ENCODE measurements at regions not wholly inside any gene's neighbourhood (a gene's known extent, or its start where the extent isn't known, plus 50 kb on each side); places are given as distances from the start of the nearest gene placed in this dataset.

DNA sequence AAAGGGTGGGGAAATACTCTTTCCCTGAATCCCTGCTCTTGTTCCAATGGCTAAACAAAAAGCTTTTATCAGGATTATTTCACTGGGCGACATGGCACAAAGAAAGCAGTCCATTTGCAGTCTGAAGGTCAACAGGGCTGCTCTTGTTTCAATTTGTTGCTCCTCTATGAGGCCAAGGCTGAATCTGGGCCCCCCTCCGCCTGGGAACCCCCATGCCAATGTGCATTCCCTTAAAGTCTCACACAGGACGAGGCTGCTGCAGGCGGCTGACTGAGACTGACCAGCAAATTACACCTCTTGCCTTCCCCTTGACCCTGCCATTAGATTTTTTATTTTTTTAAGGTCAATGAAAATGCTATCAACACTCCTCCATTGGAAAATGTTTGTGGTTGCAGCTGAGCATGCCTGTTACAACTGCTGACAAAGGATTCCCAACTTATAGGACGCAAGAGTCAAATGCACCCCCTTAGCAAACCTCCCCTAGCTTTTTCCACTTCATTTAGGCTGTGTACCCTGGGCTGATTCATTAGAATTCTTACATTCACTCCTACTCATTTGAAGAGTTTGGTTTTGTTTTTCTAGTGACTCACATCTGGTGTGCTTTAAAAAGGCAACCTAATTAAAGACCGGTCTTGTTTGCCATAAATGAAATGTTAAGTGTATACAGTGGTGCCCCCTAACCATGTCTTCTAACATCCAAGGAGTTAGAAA is 60.8 kb upstream of the ARHGEF3 start:
- Histone ChIP-seq H3K4me1 (ENCODE audit: control insufficient read depth, insufficient read depth, low read length) (no peaks in the 10 kb centered on the region), H3K4me3 (ENCODE audit: low read length) (no peak overlapping the region), H3K9me3 (ENCODE audit: control insufficient read depth, low read length) (no peaks in the 10 kb centered on the region), H3K27ac (ENCODE audit: low read length) (no peak overlapping the region), H3K27me3 (ENCODE audit: control insufficient read depth, insufficient read depth) (no peaks in the 10 kb centered on the region)
- DNase-seq, result no peak
- intact Hi-C loops (cut with DNase I), result no loop called here
- ATAC-seq, result peak; percentile 19 to 64
- 79% methylated on average over 6 of the region's 6 CpGs for WGBS

GRCh38 chr3:56861511-56861910 is 59.8 kb upstream of the ARHGEF3 start:
- no peak overlapping the region for H3K27ac ChIP-seq (ENCODE audit: low read length)
- DNase-seq (no peak), ATAC-seq (no peak)
- intact Hi-C loops (cut with DNase I), result no loop called here
- no peaks in the 10 kb centered on the region for H3K9me3 ChIP-seq (ENCODE audit: control insufficient read depth, low read length)
- H3K4me1 ChIP-seq (ENCODE audit: control insufficient read depth, insufficient read depth, low read length), result no peaks in the 10 kb centered on the region
- H3K27me3 ChIP-seq (ENCODE audit: control insufficient read depth, insufficient read depth), result no peaks in the 10 kb centered on the region
- WGBS, result 92% methylated on average over 3 of the region's 3 CpGs
- H3K4me3 ChIP-seq (ENCODE audit: low read length), result no peak overlapping the region

GRCh38 chr3:56860939-56861338 is 59.2 kb upstream of the ARHGEF3 start:
- Histone ChIP-seq H3K9me3 (ENCODE audit: control insufficient read depth, low read length) (no peaks in the 10 kb centered on the region), H3K27me3 (ENCODE audit: control insufficient read depth, insufficient read depth) (no peaks in the 10 kb centered on the region), H3K4me1 (ENCODE audit: control insufficient read depth, insufficient read depth, low read length) (no peaks in the 10 kb centered on the region), H3K27ac (ENCODE audit: low read length) (no peak overlapping the region), H3K4me3 (ENCODE audit: low read length) (no peak overlapping the region)
- intact Hi-C loops (cut with DNase I), result no loop called here
- WGBS, result 73% methylated on average over 3 of the region's 3 CpGs
- ATAC-seq (no peak), DNase-seq (no peak)

GRCh38 chr3:56860351-56860750 is 58.6 kb upstream of the ARHGEF3 start:
- H3K4me1 ChIP-seq (ENCODE audit: control insufficient read depth, insufficient read depth, low read length), result no peaks in the 10 kb centered on the region
- H3K4me3 ChIP-seq (ENCODE audit: low read length), result no peak overlapping the region
- H3K27me3 ChIP-seq (ENCODE audit: control insufficient read depth, insufficient read depth), result no peaks in the 10 kb centered on the region
- no peak for ATAC-seq
- intact Hi-C loops (cut with DNase I), result no loop called here
- no peaks in the 10 kb centered on the region for H3K9me3 ChIP-seq (ENCODE audit: control insufficient read depth, low read length)
- H3K27ac ChIP-seq (ENCODE audit: low read length), result no peak overlapping the region
- no peak for DNase-seq

- DNase-seq, result no peak
- intact Hi-C loops (cut with DNase I), result no loop called here
These were observed 56.6 kb upstream of the ARHGEF3 start for GRCh38 chr3:56858331-56858730.

DNA sequence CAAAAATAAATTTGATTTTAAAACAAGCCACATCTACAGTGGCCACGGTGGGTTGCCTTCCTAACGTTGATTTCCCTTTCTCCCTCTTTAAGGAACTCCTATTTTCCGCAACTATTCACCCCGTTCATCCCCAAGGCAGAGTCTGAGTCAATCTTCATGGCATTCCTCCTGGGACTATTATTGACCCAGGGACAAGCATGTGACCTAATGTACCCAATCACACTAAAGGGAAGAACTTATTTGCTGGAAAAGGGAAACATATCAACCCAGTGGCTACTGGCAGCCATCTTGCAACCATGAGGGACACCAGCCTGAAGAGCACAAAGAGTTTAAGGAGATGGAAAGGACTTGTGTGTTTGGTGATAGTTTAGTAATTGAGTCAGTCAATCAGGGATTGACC is 55.4 kb upstream of the ARHGEF3 start:
- WGBS, result 73% methylated on average over 4 of the region's 4 CpGs
- Histone ChIP-seq H3K4me1 (ENCODE audit: control insufficient read depth, insufficient read depth, low read length) (no peaks in the 10 kb centered on the region), H3K27me3 (ENCODE audit: control insufficient read depth, insufficient read depth) (no peaks in the 10 kb centered on the region), H3K27ac (ENCODE audit: low read length) (no peak overlapping the region), H3K9me3 (ENCODE audit: control insufficient read depth, low read length) (no peaks in the 10 kb centered on the region), H3K4me3 (ENCODE audit: low read length) (no peak overlapping the region)
- DNase-seq (no peak), ATAC-seq (no peak)
- intact Hi-C loops (cut with DNase I), result no loop called here

More at GRCh38 chr3:56858331-56858730, 56.6 kb upstream of the ARHGEF3 start:
- H3K9me3 ChIP-seq (ENCODE audit: control insufficient read depth, low read length), result no peaks in the 10 kb centered on the region
- WGBS, result 66% methylated on average over 1 of the region's 1 CpG
- ATAC-seq, result no peak
- H3K4me3 ChIP-seq (ENCODE audit: low read length), result no peak overlapping the region
- H3K4me1 ChIP-seq (ENCODE audit: control insufficient read depth, insufficient read depth, low read length), result no peaks in the 10 kb centered on the region
- no peaks in the 10 kb centered on the region for H3K27me3 ChIP-seq (ENCODE audit: control insufficient read depth, insufficient read depth)
- H3K27ac ChIP-seq (ENCODE audit: low read length), result no peak overlapping the region

GRCh38 chr3:56856752-56857151 is 55.0 kb upstream of the ARHGEF3 start:
- ATAC-seq, result no peak
- intact Hi-C loops (cut with DNase I), result no loop called here
- Histone ChIP-seq H3K27ac (ENCODE audit: low read length) (no peak overlapping the region), H3K9me3 (ENCODE audit: control insufficient read depth, low read length) (no peaks in the 10 kb centered on the region), H3K4me3 (ENCODE audit: low read length) (no peak overlapping the region), H3K4me1 (ENCODE audit: control insufficient read depth, insufficient read depth, low read length) (no peaks in the 10 kb centered on the region), H3K27me3 (ENCODE audit: control insufficient read depth, insufficient read depth) (no peaks in the 10 kb centered on the region)
- no peak for DNase-seq

DNA sequence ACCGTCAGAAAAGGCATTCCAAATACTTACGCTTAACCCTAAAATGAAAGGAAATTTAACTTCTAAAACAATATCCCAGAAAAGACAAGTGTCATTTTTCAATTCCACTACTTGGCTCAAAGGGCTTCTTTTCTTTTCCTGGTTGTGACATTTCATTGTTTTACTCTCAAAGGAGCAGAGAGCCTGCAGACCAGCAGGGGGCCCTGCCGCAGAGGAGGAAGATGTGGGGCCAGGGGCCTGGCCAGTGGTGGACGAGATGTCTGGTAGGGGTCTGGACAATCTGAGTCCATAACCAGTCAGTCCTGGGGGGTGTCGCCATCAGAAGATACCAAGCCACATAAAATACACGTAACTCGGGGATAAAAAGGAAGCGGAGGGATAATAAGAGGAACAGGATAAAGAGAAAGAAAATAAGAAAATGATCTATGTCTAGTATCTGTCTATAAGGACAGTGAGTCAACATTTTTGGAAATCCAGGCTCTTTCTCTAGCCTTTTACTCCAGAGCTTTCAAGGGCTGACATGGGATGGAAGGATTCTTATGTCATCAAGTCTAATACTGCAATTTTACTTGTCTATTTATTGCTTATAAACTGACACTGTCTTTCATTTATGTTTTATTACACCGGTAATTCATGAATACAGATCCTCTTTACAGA is 54.2 kb upstream of the ARHGEF3 start:
- no peak overlapping the region for H3K27ac ChIP-seq (ENCODE audit: low read length)
- intact Hi-C loops (cut with DNase I), result no loop called here
- ATAC-seq (peak; percentile 42 to 48), DNase-seq (peak; percentile 28 to 77 (median 72))
- H3K4me3 ChIP-seq (ENCODE audit: low read length), result no peak overlapping the region
- 62% methylated on average over 9 of the region's 9 CpGs for WGBS
- H3K27me3 ChIP-seq (ENCODE audit: control insufficient read depth, insufficient read depth), result no peaks in the 10 kb centered on the region
- H3K9me3 ChIP-seq (ENCODE audit: control insufficient read depth, low read length), result no peaks in the 10 kb centered on the region
- H3K4me1 ChIP-seq (ENCODE audit: control insufficient read depth, insufficient read depth, low read length), result no peaks in the 10 kb centered on the region

DNA sequence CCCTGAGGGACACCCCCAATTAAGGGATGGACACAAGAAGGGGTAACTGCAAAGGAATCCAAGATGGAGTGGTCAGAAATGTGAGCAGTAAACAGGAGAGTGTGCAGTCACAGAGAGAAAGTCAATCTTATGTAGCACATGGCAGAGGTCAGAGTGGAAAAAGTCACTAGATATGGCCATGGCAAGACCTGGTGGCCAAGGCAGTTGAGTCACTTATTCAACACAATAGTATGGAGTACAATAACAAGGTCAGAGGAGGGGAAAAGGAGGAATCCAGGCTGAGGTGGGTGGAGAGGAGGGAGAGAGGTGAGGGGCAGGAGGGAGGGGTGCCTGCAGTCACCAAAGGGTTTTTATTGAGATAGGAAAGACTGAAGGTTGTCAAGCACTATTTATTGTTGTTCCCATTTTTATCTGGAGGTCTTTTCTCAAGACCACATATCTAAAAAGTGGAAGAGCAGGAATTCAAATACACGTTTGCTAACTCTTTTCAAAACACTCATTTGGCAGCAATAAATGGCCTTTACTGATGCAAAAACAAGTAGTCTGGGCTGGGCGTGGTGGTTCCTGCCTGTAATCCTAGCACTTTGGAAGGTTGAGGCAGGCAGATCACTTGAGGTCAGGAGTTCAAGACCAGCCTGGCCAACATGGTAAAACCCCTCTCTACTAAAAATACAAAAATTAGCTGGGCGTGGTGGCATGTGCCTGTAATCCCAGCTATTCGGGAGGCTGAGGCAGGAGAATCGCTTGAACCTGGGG is 53.3 kb upstream of the ARHGEF3 start:
- intact Hi-C loops (cut with DNase I), result no loop called here
- ATAC-seq, result peak; percentile 58 to 92
- H3K4me1 ChIP-seq (ENCODE audit: control insufficient read depth, insufficient read depth, low read length), result no peaks in the 10 kb centered on the region
- no peak overlapping the region for H3K4me3 ChIP-seq (ENCODE audit: low read length)
- 81% methylated on average over 5 of the region's 5 CpGs for WGBS
- H3K27ac ChIP-seq (ENCODE audit: low read length), result no peak overlapping the region
- peak in 2 of 3 donors; percentile 31 to 50 for DNase-seq
- H3K27me3 ChIP-seq (ENCODE audit: control insufficient read depth, insufficient read depth), result no peaks in the 10 kb centered on the region
- H3K9me3 ChIP-seq (ENCODE audit: control insufficient read depth, low read length), result no peaks in the 10 kb centered on the region

DNA sequence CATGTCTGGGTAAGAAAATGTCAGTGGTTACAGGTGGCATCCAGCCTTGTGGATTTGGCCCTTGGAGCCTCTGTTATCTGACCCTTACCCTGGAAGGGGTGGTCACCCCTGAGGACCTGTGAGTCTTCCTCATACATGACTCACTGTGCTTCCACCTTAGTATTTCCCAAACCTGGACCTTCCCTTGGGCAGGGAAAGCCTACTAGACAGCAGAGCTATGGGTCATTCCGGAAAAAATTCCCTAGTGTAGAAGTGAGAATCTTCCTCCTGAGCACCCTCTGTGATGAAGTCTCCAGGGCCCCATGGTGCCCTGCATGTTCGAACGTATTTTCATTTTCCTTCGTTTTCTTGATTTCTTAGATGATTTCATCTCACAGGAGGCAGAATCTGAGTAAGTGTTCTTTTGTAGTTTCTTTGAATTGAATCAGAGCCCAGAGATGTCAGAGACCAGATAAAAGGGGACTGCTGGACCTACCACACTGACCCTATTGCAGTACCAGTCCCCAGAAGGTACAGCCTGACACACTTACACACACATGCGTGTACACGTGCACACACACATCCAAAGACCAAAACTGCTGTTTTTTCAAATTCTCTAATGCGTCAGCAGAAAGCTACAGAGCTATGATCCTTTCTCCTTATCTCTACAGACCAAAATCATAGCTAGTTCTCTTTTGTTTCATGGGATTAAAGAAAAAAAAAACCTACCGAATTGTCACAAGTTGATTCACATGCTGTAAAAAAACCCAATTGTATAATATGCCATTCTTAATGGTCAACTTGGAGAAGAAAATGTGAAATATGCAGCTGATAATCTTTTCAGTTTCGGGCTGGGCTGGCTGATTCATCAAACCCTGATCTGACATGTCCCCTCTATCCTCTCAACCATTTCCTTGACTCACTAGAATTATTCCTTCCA is 50.5 kb upstream of the ARHGEF3 start:
- intact Hi-C loops (cut with DNase I), result no loop called here
- DNase-seq, result no peak
- H3K4me3 ChIP-seq (ENCODE audit: low read length), result no peak overlapping the region
- no peak for ATAC-seq
- WGBS, result 85% methylated on average over 9 of the region's 9 CpGs
- H3K27me3 ChIP-seq (ENCODE audit: control insufficient read depth, insufficient read depth), result no peaks in the 10 kb centered on the region
- no peak overlapping the region for H3K27ac ChIP-seq (ENCODE audit: low read length)
- H3K4me1 ChIP-seq (ENCODE audit: control insufficient read depth, insufficient read depth, low read length), result no peaks in the 10 kb centered on the region
- H3K9me3 ChIP-seq (ENCODE audit: control insufficient read depth, low read length), result no peaks in the 10 kb centered on the region
